Fibroblast of pulmonary artery (primary cell): ENCODE measurements at regions not wholly inside any gene's neighbourhood (a gene's known extent, or its start where the extent isn't known, plus 50 kb on each side); places are given as distances from the start of the nearest gene placed in this dataset.

Source experiments
- DNase-seq: peaks from one replicate; pipeline ENCODE4 v3.0.0-alpha.2; 2010; ENCODE audit warnings: low read depth
- H3K4me3 ChIP-seq: replicated peaks from 2 replicates; pipeline ENCODE4 v1.5.1; 2011; ENCODE audit warnings: low read depth, mild to moderate bottlenecking, control low read depth, low read length, moderate library complexity
- CTCF ChIP-seq: IDR thresholded peaks from 2 replicates; pipeline ENCODE4 v1.5.1; 2011; ENCODE audit warnings: mild to moderate bottlenecking, control low read depth, low read length, inconsistent platforms; ENCODE audit errors: missing control alignments

- no peak overlapping the region for H3K4me3 ChIP-seq
- no peak for TF ChIP-seq CTCF
- no peak for DNase-seq
These were observed 1255.4 kb upstream of the SPRY2 start for GRCh38 chr13:81596224-81596753.

GRCh38 chr13:81591528-81592220 is 1250.7 kb upstream of the SPRY2 start:
- H3K4me3 ChIP-seq: no peak overlapping the region
- DNase-seq: no peak
- TF ChIP-seq CTCF: no peak

GRCh38 chr13:81582381-81582780 is 1241.5 kb upstream of the SPRY2 start:
- no peak for TF ChIP-seq CTCF
- no peak overlapping the region for H3K4me3 ChIP-seq
- DNase-seq: no peak

- no peak for TF ChIP-seq CTCF
- no peak for DNase-seq
- no peak overlapping the region for H3K4me3 ChIP-seq
These were observed 1236.8 kb upstream of the SPRY2 start for GRCh38 chr13:81577601-81578195.

GRCh38 chr13:81568824-81569223 is 1227.9 kb upstream of the SPRY2 start:
- DNase-seq: no peak
- no peak overlapping the region for H3K4me3 ChIP-seq
- no peak for TF ChIP-seq CTCF

GRCh38 chr13:81565849-81566248 is 1224.9 kb upstream of the SPRY2 start:
- DNase-seq: no peak
- TF ChIP-seq CTCF: no peak
- no peak overlapping the region for H3K4me3 ChIP-seq
